Gastroesophageal sphincter (tissue), 3 donors: ENCODE measurements at regions not wholly inside any gene's neighbourhood (a gene's known extent, or its start where the extent isn't known, plus 50 kb on each side); places are given as distances from the start of the nearest gene placed in this dataset.
"Not testable (repeated sequence)": the region's sequence is repeated elsewhere in the genome, so short reads cannot be mapped to it uniquely, and the experiment has no call there.

ENCODE experiments used
- CTCF ChIP-seq, 4 experiments: fragments of 200-600 bp in 2 of 4; fragments of 450-650 bp in 2 of 4; sonication (generic) in 1 of 4; IDR thresholded peaks; one replicate each; pipeline ENCODE4 v1.5.1; 2017 to 2019; ENCODE audit warnings: antibody characterized with exemption in 4 of 4, mild to moderate bottlenecking in 2 of 4, moderate library complexity in 2 of 4
- EP300 ChIP-seq: sonication (generic); formaldehyde crosslinking; IDR thresholded peaks from one replicate; pipeline ENCODE4 v1.6.1; 2017; ENCODE audit warnings: antibody characterized with exemption, mild to moderate bottlenecking
- POLR2A ChIP-seq, 2 donors: fragments of 450-650 bp; IDR thresholded peaks; one replicate each; pipeline ENCODE4 v1.6.1; 2017; ENCODE audit warnings: antibody characterized with exemption in 2 of 2, mild to moderate bottlenecking in 2 of 2, moderate library complexity in 1 of 2

- TF ChIP-seq CTCF (IDR thresholded peaks at IDR 0.05); EP300; POLR2A (IDR thresholded peaks at IDR 0.05): not testable (repeated sequence)
These were observed 83.6 kb downstream of the POTEC start for GRCh38 chr18:14459826-14460225.
